ENCODE measurements at regions not wholly inside any gene's neighbourhood (a gene's known extent, or its start where the extent isn't known, plus 50 kb on each side); places are given as distances from the start of the nearest gene placed in this dataset.

DNA sequence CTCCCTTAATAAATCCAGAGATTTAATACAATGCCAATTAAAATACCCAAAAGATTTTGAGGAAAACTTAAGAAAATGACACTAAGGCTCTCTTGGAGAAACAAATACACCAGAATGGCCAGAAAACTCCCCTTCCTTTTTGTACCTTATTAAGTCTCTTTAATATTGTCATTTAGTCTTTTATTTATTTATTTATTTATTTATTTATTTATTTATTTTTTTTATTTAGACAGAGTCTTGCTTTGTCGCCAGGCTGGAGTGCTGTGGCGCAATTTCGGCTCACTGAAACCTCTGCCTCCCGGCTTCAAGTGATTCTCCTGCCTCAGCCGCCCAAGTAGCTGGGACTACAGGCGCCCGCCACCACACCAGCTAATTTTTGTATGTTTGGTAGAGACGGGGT lies 210.6 kb downstream of the DACT1 start:
- Histone ChIP-seq H2AFZ (ENCODE audit: control insufficient read depth, low read depth, low read length) (no peak overlapping the region), H4K20me1 (ENCODE audit: control insufficient read depth, insufficient read depth) (no peaks in the 10 kb centered on the region), H3K27ac (ENCODE audit: control insufficient read depth, insufficient read depth) (no peak overlapping the region), H3K36me3 (ENCODE audit: control insufficient read depth in 2 of 2, insufficient read depth in 2 of 2, low read length in 1 of 2) (no peaks in the 10 kb centered on the region), H3K4me1 (ENCODE audit: control insufficient read depth, insufficient read depth, low read length) (no peaks in the 10 kb centered on the region), H3K4me3 (no peak overlapping the region), H3K79me2 (ENCODE audit: control insufficient read depth, insufficient read depth, low read length) (no peaks in the 10 kb centered on the region), H3K9me3 (replicated peaks; ENCODE audit: control insufficient read depth, insufficient read depth, low read length) (no peaks in the 10 kb centered on the region), H3K4me2 (ENCODE audit: control insufficient read depth, insufficient read depth) (no peak overlapping the region), H3K27me3 (replicated peaks in 1 of 2; ENCODE audit: control insufficient read depth in 2 of 2, insufficient read depth in 2 of 2, low read length in 1 of 2) (no peaks in the 10 kb centered on the region), H3K9ac (ENCODE audit: control insufficient read depth, insufficient read depth, low read length) (no peak overlapping the region)
- ATAC-seq (no peak), FAIRE-seq (no peak), DNase-seq (ENCODE audit: low read depth, low spot score) (no peak)
- ChIA-PET CTCF (interaction anchor here (0.6 to 1.7 kb wide), 2 partner anchors 9 to 12 kb away, joined by 4 to 5 read pairs; no protein-coding TSS in a partner anchor), POLR2A (interaction anchor here (1.0 kb wide), 1 partner anchor 11 kb away, joined by 3 read pairs; no protein-coding TSS in a partner anchor), SMC1A (ENCODE audit: uncharacterized antibody, unreplicated experiment) (interaction anchor here (1.0 kb wide), 1 partner anchor 41 kb away, joined by 4 read pairs; no protein-coding TSS in a partner anchor), RAD21 (ENCODE audit: unreplicated experiment) (no interaction called here)
- WGBS (ENCODE audit: insufficient coverage, insufficient replicate concordance, low lambda C conversion rate, missing lambda C conversion rate), result 67% methylated on average over 8 of the region's 8 CpGs
- in situ Hi-C loops (cut with MboI), result no loop called here
- intact Hi-C loops (cut with micrococcal nuclease; ENCODE audit: unreplicated experiment), result no loop called here
- BruUV-seq (replicated peaks), result no TSS peak
- TF ChIP-seq, protein P1, sequence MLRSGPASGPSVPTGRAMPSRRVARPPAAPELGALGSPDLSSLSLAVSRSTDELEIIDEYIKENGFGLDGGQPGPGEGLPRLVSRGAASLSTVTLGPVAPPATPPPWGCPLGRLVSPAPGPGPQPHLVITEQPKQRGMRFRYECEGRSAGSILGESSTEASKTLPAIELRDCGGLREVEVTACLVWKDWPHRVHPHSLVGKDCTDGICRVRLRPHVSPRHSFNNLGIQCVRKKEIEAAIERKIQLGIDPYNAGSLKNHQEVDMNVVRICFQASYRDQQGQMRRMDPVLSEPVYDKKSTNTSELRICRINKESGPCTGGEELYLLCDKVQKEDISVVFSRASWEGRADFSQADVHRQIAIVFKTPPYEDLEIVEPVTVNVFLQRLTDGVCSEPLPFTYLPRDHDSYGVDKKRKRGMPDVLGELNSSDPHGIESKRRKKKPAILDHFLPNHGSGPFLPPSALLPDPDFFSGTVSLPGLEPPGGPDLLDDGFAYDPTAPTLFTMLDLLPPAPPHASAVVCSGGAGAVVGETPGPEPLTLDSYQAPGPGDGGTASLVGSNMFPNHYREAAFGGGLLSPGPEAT (IDR thresholded peaks at IDR 0.05; ENCODE audit: low read depth), result no peak
- TF ChIP-seq TCF12 (IDR thresholded peaks at IDR 0.05; ENCODE audit: low read depth, low read length) (no peak), RAD51 (IDR thresholded peaks at IDR 0.05) (no peak), SMARCA5 (IDR thresholded peaks at IDR 0.05) (no peak), RELA (IDR thresholded peaks at IDR 0.05; ENCODE audit: borderline replicate concordance, partially characterized antibody) (no peak), ZNF274 (IDR thresholded peaks at IDR 0.05; ENCODE audit: insufficient read depth, insufficient read length) (no peak), ZBTB11 (CRISPR knock-in tag; IDR thresholded peaks at IDR 0.05) (no peak), IRF4 (IDR thresholded peaks at IDR 0.05; ENCODE audit: low read depth, low read length) (no peak), TAF1 (IDR thresholded peaks at IDR 0.05; ENCODE audit: borderline replicate concordance, low read depth, low read length) (no peak), HDAC6 (IDR thresholded peaks at IDR 0.05; ENCODE audit: unreplicated experiment) (no peak), E2F8 (IDR thresholded peaks at IDR 0.05; ENCODE audit: low read depth, partially characterized antibody) (no peak), CEBPB (IDR thresholded peaks at IDR 0.05; ENCODE audit: borderline replicate concordance in 1 of 2, low read depth in 2 of 2, low read length in 2 of 2) (no peak), POLR2AphosphoS2 (IDR thresholded peaks at IDR 0.05; ENCODE audit: low read depth, low read length) (no peak), STAT1 (conservative IDR thresholded peaks at IDR 0.05) (no peak), SIN3A (IDR thresholded peaks at IDR 0.05; ENCODE audit: low read depth, low read length) (no peak)

Measured in GM12878 (cell line).